CD4-positive, alpha-beta memory T cell (primary cell): ENCODE measurements at regions not wholly inside any gene's neighbourhood (a gene's known extent, or its start where the extent isn't known, plus 50 kb on each side); places are given as distances from the start of the nearest gene placed in this dataset.

ENCODE experiments used
- CTCF ChIA-PET: fragments of 350-600 bp; sonication (Branson Sonifier 250); formaldehyde crosslinking; loops from one replicate; lab custom pipeline; 2021; ENCODE audit warnings: inconsistent platforms; ENCODE audit not compliant: partially characterized antibody; lab: Charles Lee
- POLR2A ChIA-PET: fragments of 350-600 bp; sonication (Branson Sonifier 250); formaldehyde crosslinking; loops from one replicate; lab custom pipeline; 2021; ENCODE audit not compliant: partially characterized antibody; lab: Charles Lee
- DNase-seq, 5 donors: peaks; one replicate each; pipeline versions ENCODE4 v3.0.0 to v3.0.0-alpha.2; 2020 to 2022; ENCODE audit warnings: mixed read lengths in 1 of 5
- H3K27ac ChIP-seq: one replicate; pipeline ENCODE4 v1.7.0; 2013; ENCODE audit warnings: low read depth, low read length
- H3K27me3 ChIP-seq: 2 replicates; pipeline ENCODE4 v1.7.0; 2013; ENCODE audit warnings: mild to moderate bottlenecking, low read length, moderate library complexity; ENCODE audit not compliant: insufficient read depth
- H3K36me3 ChIP-seq: 2 replicates; pipeline ENCODE4 v1.7.0; 2013; ENCODE audit warnings: mild to moderate bottlenecking, low read length, moderate library complexity; ENCODE audit not compliant: insufficient read depth
- H3K4me1 ChIP-seq: 2 replicates; pipeline ENCODE4 v1.7.0; 2013; ENCODE audit warnings: mild to moderate bottlenecking, low read length, moderate library complexity; ENCODE audit not compliant: insufficient read depth
- H3K4me3 ChIP-seq, 2 donors: one replicate each; pipeline ENCODE4 v1.7.0; 2013; ENCODE audit warnings: low read length in 2 of 2, mild to moderate bottlenecking in 1 of 2
- H3K9me3 ChIP-seq, 2 donors: one replicate each; pipeline ENCODE4 v1.7.0; 2013; ENCODE audit warnings: low read length in 2 of 2, control low read depth in 1 of 2; ENCODE audit not compliant: control insufficient read depth in 1 of 2
- H3K27ac Mint-ChIP-seq, 7 donors: one replicate each; pipeline ENCODE4 v1.8.0; 2020 to 2021; ENCODE audit warnings: mixed read lengths in 7 of 7, mild to moderate bottlenecking in 6 of 7, inconsistent platforms in 3 of 7, moderate library complexity in 3 of 7
- H3K27me3 Mint-ChIP-seq, 2 donors: one replicate each; pipeline ENCODE4 v1.8.0; 2020 to 2021; ENCODE audit warnings: mixed read lengths in 2 of 2
- H3K36me3 Mint-ChIP-seq, 2 donors: one replicate each; pipeline ENCODE4 v1.8.0; 2020 to 2021; ENCODE audit warnings: mixed read lengths in 2 of 2, inconsistent platforms in 1 of 2, mild to moderate bottlenecking in 1 of 2
- H3K4me1 Mint-ChIP-seq, 4 donors: one replicate each; pipeline ENCODE4 v1.8.0; 2020 to 2021; ENCODE audit warnings: mixed read lengths in 4 of 4, mild to moderate bottlenecking in 1 of 4
- H3K4me3 Mint-ChIP-seq, 8 donors: one replicate each; pipeline ENCODE4 v1.8.0; 2020 to 2021; ENCODE audit warnings: mixed read lengths in 8 of 8, mild to moderate bottlenecking in 7 of 8, moderate library complexity in 6 of 8, inconsistent platforms in 3 of 8
- H3K9me3 Mint-ChIP-seq, 8 donors: one replicate each; pipeline ENCODE4 v1.8.0; 2020 to 2021; ENCODE audit warnings: mixed read lengths in 8 of 8, mild to moderate bottlenecking in 5 of 8, inconsistent platforms in 3 of 8, moderate library complexity in 1 of 8
- intact Hi-C: fragments of 100-400 bp; cut with micrococcal nuclease; formaldehyde crosslinking; loops from one replicate; pipeline ENCODE4 v1.15.1; 2023

DNA sequence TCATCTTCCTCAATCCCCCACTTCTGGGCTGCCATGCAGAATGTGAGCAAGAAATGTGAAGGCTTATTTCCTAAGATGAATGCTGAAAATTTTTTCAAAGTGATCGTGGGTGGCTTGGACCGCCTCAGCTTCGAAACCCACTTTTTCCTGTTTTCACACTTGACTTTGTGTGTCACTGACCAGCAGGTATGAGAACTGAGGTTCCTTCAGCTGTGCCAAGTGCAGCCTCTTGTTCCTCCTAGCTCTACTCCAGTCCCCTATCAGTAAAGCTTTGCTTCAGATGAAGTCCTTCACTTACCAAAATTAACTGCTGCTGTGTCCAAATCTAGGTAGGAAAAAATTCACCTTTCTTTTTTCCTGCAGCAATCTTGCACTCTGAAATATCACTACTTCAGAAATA lies 382.6 kb downstream of the DTWD2 start:
- CTCF ChIA-PET = no interaction called here
- no peaks in the 10 kb centered on the region for H3K4me1 Mint-ChIP-seq

GRCh38 chr5:118604106-118604505 lies 384.2 kb downstream of the DTWD2 start:
- Histone ChIP-seq H3K27ac (no peak overlapping the region), H3K9me3 (no peaks in the 10 kb centered on the region), H3K4me3 (no peak overlapping the region), H3K27me3 (no peaks in the 10 kb centered on the region), H3K4me1 (no peaks in the 10 kb centered on the region), H3K36me3 (no peaks in the 10 kb centered on the region)
- Mint-ChIP-seq H3K36me3 (no peaks in the 10 kb centered on the region), H3K4me1 (no peaks in the 10 kb centered on the region), H3K27me3 (no peaks in the 10 kb centered on the region), H3K9me3 (peaks cover 0 to 1% (median 0%) of the 10 kb centered on the region in 8 donors), H3K27ac (no peak overlapping the region), H3K4me3 (no peak overlapping the region)
- no peak for DNase-seq
- ChIA-PET CTCF (no interaction called here), POLR2A (no interaction called here)
- intact Hi-C loops = no loop called here

More for the DNA sequence above, 382.6 kb downstream of the DTWD2 start:
- Mint-ChIP-seq H3K36me3 (no peaks in the 10 kb centered on the region), H3K27ac (no peak overlapping the region), H3K27me3 (no peaks in the 10 kb centered on the region), H3K9me3 (peaks cover 0 to 1% (median 0%) of the 10 kb centered on the region in 8 donors), H3K4me3 (no peak overlapping the region)
- Histone ChIP-seq H3K4me1 (no peaks in the 10 kb centered on the region), H3K9me3 (no peaks in the 10 kb centered on the region), H3K27ac (no peak overlapping the region), H3K27me3 (no peaks in the 10 kb centered on the region), H3K4me3 (no peak overlapping the region), H3K36me3 (no peaks in the 10 kb centered on the region)
- intact Hi-C loops = no loop called here
- no peak for DNase-seq
- POLR2A ChIA-PET = no interaction called here

DNA sequence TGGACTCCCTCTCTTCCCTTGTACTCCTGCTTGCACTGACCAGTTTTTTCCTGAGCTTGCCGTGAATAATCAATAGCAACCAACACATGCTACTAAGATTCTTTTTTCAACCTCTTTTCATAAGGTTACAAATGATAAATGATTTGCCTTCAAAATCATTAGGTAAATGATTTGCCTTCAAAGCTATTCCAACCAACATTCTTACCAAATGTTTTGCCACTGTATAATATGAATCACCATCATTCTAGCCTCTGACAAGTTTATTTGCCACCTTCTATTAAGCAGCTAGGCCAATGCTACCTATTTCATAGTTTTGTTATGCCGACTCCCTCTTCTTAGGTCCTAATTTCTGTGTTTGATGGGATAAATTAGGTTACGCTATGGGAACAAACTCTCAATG lies 385.1 kb downstream of the DTWD2 start:
- H3K27ac ChIP-seq = no peak overlapping the region
- H3K4me1 ChIP-seq = no peaks in the 10 kb centered on the region
- H3K4me3 Mint-ChIP-seq = no peak overlapping the region
- no peaks in the 10 kb centered on the region for H3K27me3 ChIP-seq
- no peaks in the 10 kb centered on the region for H3K27me3 Mint-ChIP-seq
- H3K36me3 ChIP-seq = no peaks in the 10 kb centered on the region
- H3K4me3 ChIP-seq = no peak overlapping the region
- ChIA-PET POLR2A (no interaction called here), CTCF (no interaction called here)
- H3K4me1 Mint-ChIP-seq = no peaks in the 10 kb centered on the region
- intact Hi-C loops = no loop called here
- no peaks in the 10 kb centered on the region for H3K9me3 ChIP-seq
- H3K36me3 Mint-ChIP-seq = no peaks in the 10 kb centered on the region
- no peak for DNase-seq
- H3K27ac Mint-ChIP-seq = no peak overlapping the region
- H3K9me3 Mint-ChIP-seq = peaks cover 0 to 2% (median 0%) of the 10 kb centered on the region in 8 donors

- intact Hi-C loops = no loop called here
- ChIA-PET POLR2A (no interaction called here), CTCF (no interaction called here)
- no peak overlapping the region for H3K4me3 ChIP-seq
- peaks cover 0 to 3% (median 0%) of the 10 kb centered on the region in 8 donors for H3K9me3 Mint-ChIP-seq
- no peaks in the 10 kb centered on the region for H3K9me3 ChIP-seq
- no peak for DNase-seq
- H3K4me1 Mint-ChIP-seq = no peaks in the 10 kb centered on the region
- no peaks in the 10 kb centered on the region for H3K27me3 ChIP-seq
- no peak overlapping the region for H3K27ac ChIP-seq
- H3K36me3 ChIP-seq = no peaks in the 10 kb centered on the region
- no peak overlapping the region for H3K27ac Mint-ChIP-seq
- H3K36me3 Mint-ChIP-seq = no peaks in the 10 kb centered on the region
- H3K4me3 Mint-ChIP-seq = no peak overlapping the region
- no peaks in the 10 kb centered on the region for H3K27me3 Mint-ChIP-seq
- no peaks in the 10 kb centered on the region for H3K4me1 ChIP-seq
Observed at GRCh38 chr5:118598311-118598710, 390.0 kb downstream of the DTWD2 start.

GRCh38 chr5:118597543-118597942 lies 390.8 kb downstream of the DTWD2 start:
- ChIA-PET CTCF (no interaction called here), POLR2A (no interaction called here)
- intact Hi-C loops = no loop called here
- no peak for DNase-seq
- Histone ChIP-seq H3K27ac (no peak overlapping the region), H3K36me3 (no peaks in the 10 kb centered on the region), H3K4me3 (no peak overlapping the region), H3K9me3 (no peaks in the 10 kb centered on the region), H3K4me1 (no peaks in the 10 kb centered on the region), H3K27me3 (no peaks in the 10 kb centered on the region)
- Mint-ChIP-seq H3K27me3 (no peaks in the 10 kb centered on the region), H3K4me1 (no peaks in the 10 kb centered on the region), H3K9me3 (peaks cover 0 to 3% (median 0%) of the 10 kb centered on the region in 8 donors), H3K4me3 (no peak overlapping the region), H3K27ac (no peak overlapping the region), H3K36me3 (no peaks in the 10 kb centered on the region)

DNA sequence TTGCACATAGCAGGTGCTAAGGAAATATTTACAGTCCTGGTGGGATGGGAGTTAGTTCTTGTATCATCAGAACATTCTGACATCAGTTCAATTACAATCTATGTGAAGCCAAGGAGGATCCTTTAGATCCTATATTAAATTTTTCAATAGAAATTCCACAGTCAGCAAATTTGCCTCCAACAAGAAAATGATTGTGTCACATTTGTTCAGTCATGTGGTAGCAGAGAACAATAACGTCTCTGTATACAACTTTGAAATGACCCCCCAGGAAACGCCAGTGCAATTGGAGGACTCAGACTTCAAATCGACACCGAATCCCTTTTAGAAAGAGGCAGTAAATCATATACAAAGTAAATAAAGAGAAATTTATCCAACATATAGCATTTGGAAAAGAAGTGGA lies 392.1 kb downstream of the DTWD2 start:
- Mint-ChIP-seq H3K27ac (no peak overlapping the region), H3K36me3 (no peaks in the 10 kb centered on the region), H3K4me3 (no peak overlapping the region), H3K4me1 (no peaks in the 10 kb centered on the region), H3K27me3 (no peaks in the 10 kb centered on the region), H3K9me3 (peaks cover 0 to 2% (median 0%) of the 10 kb centered on the region in 8 donors)
- ChIA-PET CTCF (no interaction called here), POLR2A (no interaction called here)
- H3K36me3 ChIP-seq = no peaks in the 10 kb centered on the region
- no peak overlapping the region for H3K4me3 ChIP-seq
- intact Hi-C loops = no loop called here
- H3K27me3 ChIP-seq = no peaks in the 10 kb centered on the region
- no peak for DNase-seq
- no peak overlapping the region for H3K27ac ChIP-seq
- no peaks in the 10 kb centered on the region for H3K9me3 ChIP-seq
- H3K4me1 ChIP-seq = no peaks in the 10 kb centered on the region

DNA sequence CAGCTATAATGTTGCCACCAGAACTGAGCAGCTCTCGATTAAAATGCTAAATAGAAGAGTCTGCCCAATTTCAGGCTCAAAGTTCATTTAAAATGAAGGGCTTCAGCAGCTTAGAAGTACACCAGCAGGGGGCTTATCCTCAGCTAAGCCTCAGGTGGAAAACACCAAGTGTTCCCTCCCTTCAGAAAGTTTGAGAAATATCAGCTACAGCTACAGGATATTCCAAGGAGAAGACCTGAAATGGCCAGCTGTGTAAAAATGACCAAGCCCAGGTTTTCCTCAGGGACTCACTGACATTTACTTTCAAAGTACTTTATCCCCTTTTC lies 395.4 kb downstream of the DTWD2 start:
- Histone ChIP-seq H3K27me3 (no peaks in the 10 kb centered on the region), H3K4me1 (no peaks in the 10 kb centered on the region), H3K9me3 (no peaks in the 10 kb centered on the region), H3K4me3 (no peak overlapping the region), H3K27ac (no peak overlapping the region), H3K36me3 (no peaks in the 10 kb centered on the region)
- DNase-seq = no peak
- H3K9me3 Mint-ChIP-seq = peaks cover 0 to 2% (median 0%) of the 10 kb centered on the region in 8 donors
- no peaks in the 10 kb centered on the region for H3K27me3 Mint-ChIP-seq
- H3K27ac Mint-ChIP-seq = no peak overlapping the region
- no peaks in the 10 kb centered on the region for H3K4me1 Mint-ChIP-seq
- no peak overlapping the region for H3K4me3 Mint-ChIP-seq
- ChIA-PET CTCF (no interaction called here), POLR2A (no interaction called here)
- intact Hi-C loops = no loop called here
- H3K36me3 Mint-ChIP-seq = no peaks in the 10 kb centered on the region
